ENCODE measurements at regions not wholly inside any gene's neighbourhood (a gene's known extent, or its start where the extent isn't known, plus 50 kb on each side); places are given as distances from the start of the nearest gene placed in this dataset.

- TF ChIP-seq CTCF (IDR thresholded peaks at IDR 0.05) (no peak), POLR2A (IDR thresholded peaks at IDR 0.05) (no peak)
These were observed 475.7 kb upstream of the CDH2 start for GRCh38 chr18:28652654-28653053.
